Small intestine (tissue), 7 donors: ENCODE measurements at regions not wholly inside any gene's neighbourhood (a gene's known extent, or its start where the extent isn't known, plus 50 kb on each side); places are given as distances from the start of the nearest gene placed in this dataset.

Experiments
- DNase-seq, 2 donors: peaks; one replicate each; pipeline versions ENCODE4 v3.0.0 to v3.0.0-alpha.2; 2013
- FAIRE-seq: peaks from 2 replicates; lab custom pipeline; 2012; peaks lifted over from hg19 to GRCh38; lab: Jason Lieb, UNC
- H3K27ac ChIP-seq, 3 donors: one replicate each; pipeline ENCODE4 v1.5.1; 2013; ENCODE audit warnings: low read length in 2 of 3, mild to moderate bottlenecking in 2 of 3, control low read depth in 1 of 3, inconsistent platforms in 1 of 3, low read depth in 1 of 3, moderate library complexity in 1 of 3
- H3K27me3 ChIP-seq, 3 donors: one replicate each; pipeline ENCODE4 v1.6.1; 2013; ENCODE audit warnings: low read length in 3 of 3, inconsistent platforms in 1 of 3; ENCODE audit not compliant: control insufficient read depth in 3 of 3, insufficient read depth in 3 of 3
- H3K36me3 ChIP-seq, 3 donors: one replicate each; pipeline ENCODE4 v1.6.1; 2013; ENCODE audit warnings: low read length in 3 of 3, inconsistent platforms in 1 of 3, low read depth in 1 of 3, mild to moderate bottlenecking in 1 of 3, moderate library complexity in 1 of 3; ENCODE audit not compliant: control insufficient read depth in 3 of 3, insufficient read depth in 2 of 3
- H3K4me1 ChIP-seq, 3 donors: one replicate each; pipeline ENCODE4 v1.6.1; 2013; ENCODE audit warnings: low read length in 2 of 3, inconsistent platforms in 1 of 3, low read depth in 1 of 3, mild to moderate bottlenecking in 1 of 3, moderate library complexity in 1 of 3; ENCODE audit not compliant: control insufficient read depth in 3 of 3, insufficient read depth in 2 of 3
- H3K4me3 ChIP-seq, 3 donors: one replicate each; pipeline ENCODE4 v1.5.1; 2013; ENCODE audit warnings: low read length in 3 of 3, control low read depth in 1 of 3, inconsistent platforms in 1 of 3, low read depth in 1 of 3, mild to moderate bottlenecking in 1 of 3, moderate library complexity in 1 of 3
- H3K9me3 ChIP-seq, 2 donors: one replicate each; pipeline ENCODE4 v1.6.1; 2013; ENCODE audit warnings: low read depth in 1 of 2, low read length in 1 of 2; ENCODE audit not compliant: control insufficient read depth in 2 of 2, insufficient read depth in 1 of 2
- WGBS, 3 donors: extraction: QIAGEN DNeasy Blood & Tissue Kit; methylation state at CpG; one replicate each; pipeline ENCODE4 v1.1.7; 2013; 5-methylcytosine and 5-hydroxymethylcytosine counted together
- donor health status: healthy with polysubstance abuse.
- donor health status: control.
- donor health status: control.
- donor health status: Bipolar disorder and iron deficiency.
- donor health status: healthy.

- Histone ChIP-seq H3K9me3 (peaks cover 0 to 2% of the 10 kb centered on the region in 2 donors), H3K4me1 (no peaks in the 10 kb centered on the region), H3K4me3 (no peak overlapping the region), H3K27me3 (no peaks in the 10 kb centered on the region), H3K36me3 (no peaks in the 10 kb centered on the region), H3K27ac (no peak overlapping the region)
- no peak for FAIRE-seq
- 70 to 79% (median 77%) methylated on average over 1 of the region's 1 CpG for WGBS, 3 donors
- DNase-seq, result no peak
These were observed 426.6 kb downstream of the NDFIP2 start for GRCh38 chr13:79907527-79907926.

DNA sequence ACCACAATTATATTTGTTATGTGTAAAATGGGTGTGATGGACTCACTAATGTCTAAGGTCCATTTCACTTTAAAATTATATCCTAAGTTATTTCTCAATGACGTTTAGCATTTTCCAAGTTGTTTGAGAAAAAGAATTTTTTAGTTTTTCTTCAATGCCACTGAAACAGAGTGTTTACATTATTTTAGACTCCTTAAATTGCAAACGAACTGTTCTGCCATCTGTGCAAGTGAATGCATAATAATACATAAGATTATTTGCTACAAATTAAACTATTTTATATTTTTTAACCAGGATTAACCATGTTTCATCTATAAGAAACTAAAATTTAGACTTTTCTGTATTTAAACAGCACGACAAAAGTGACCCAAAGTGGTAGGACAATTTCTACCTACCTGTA is 425.4 kb downstream of the NDFIP2 start:
- FAIRE-seq, result no peak

GRCh38 chr13:79905018-79905417 is 424.1 kb downstream of the NDFIP2 start:
- no peak overlapping the region for H3K4me3 ChIP-seq

More for the DNA sequence above, 425.4 kb downstream of the NDFIP2 start:
- peaks cover 0 to 2% of the 10 kb centered on the region in 2 donors for H3K9me3 ChIP-seq
- H3K27ac ChIP-seq, result no peak overlapping the region
- no peak for DNase-seq
- no peaks in the 10 kb centered on the region for H3K27me3 ChIP-seq
- WGBS, 3 donors, result 60 to 74% (median 73%) methylated on average over 3 of the region's 3 CpGs
- H3K36me3 ChIP-seq, result no peaks in the 10 kb centered on the region
- no peak overlapping the region for H3K4me3 ChIP-seq
- no peaks in the 10 kb centered on the region for H3K4me1 ChIP-seq

DNA sequence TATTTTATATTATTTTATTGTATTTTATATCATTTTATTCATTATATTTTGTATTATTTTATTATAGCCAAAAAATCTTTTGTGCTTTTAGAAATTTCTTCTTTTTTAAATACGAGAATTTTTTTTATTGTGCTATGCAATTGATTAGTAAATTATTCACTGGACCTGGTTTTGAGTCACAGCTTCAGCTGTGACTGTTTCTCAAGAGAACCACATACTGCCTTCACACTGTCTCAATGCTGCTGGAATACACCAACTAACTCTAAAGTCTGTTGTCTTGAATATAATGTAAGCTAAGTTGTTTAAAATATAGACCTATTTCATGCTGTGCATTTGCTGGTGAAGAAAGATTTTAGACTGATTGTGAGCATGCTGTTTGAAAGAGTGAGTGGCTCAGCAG is 423.6 kb downstream of the NDFIP2 start:
- 55 to 87% (median 61%) methylated on average over 1 of the region's 1 CpG for WGBS, 3 donors
- FAIRE-seq, result no peak
- no peaks in the 10 kb centered on the region for H3K27me3 ChIP-seq

More at GRCh38 chr13:79905018-79905417, 424.1 kb downstream of the NDFIP2 start:
- no peak for FAIRE-seq
- Histone ChIP-seq H3K4me1 (no peaks in the 10 kb centered on the region), H3K9me3 (peaks cover 0 to 2% of the 10 kb centered on the region in 2 donors), H3K27ac (no peak overlapping the region), H3K36me3 (no peaks in the 10 kb centered on the region), H3K27me3 (no peaks in the 10 kb centered on the region)
- no peak for DNase-seq
- WGBS, 3 donors, result 32 to 64% (median 52%) methylated on average over 2 of the region's 2 CpGs

DNA sequence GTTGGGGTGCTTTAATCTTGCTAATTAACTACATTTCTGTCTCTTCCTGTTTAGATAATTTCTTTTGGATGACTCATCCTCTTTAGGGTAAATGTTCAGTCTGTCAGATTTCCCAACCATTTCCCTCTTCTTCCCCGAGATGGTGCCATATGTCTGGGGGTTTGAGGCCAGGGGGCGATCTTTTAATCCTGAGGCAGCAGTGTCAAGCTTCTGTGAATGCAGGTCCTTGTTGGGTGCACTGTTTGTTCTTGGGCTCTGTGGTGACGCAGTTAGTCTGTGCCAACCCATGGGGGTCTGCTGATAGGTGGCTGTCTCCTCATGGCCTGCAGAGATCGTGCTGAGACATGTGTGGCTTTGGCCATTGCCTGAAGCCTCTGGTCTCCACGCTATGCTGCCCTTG is 420.4 kb downstream of the NDFIP2 start:
- FAIRE-seq, result no peak
- H3K4me3 ChIP-seq, result no peak overlapping the region
- H3K36me3 ChIP-seq, result no peaks in the 10 kb centered on the region
- WGBS, 3 donors, result 76 to 90% (median 84%) methylated on average over 5 of the region's 5 CpGs
- no peaks in the 10 kb centered on the region for H3K27me3 ChIP-seq
- H3K9me3 ChIP-seq, result no peaks in the 10 kb centered on the region
- H3K4me1 ChIP-seq, result no peaks in the 10 kb centered on the region
- no peak overlapping the region for H3K27ac ChIP-seq
- DNase-seq, result no peak

More for the DNA sequence above, 423.6 kb downstream of the NDFIP2 start:
- H3K9me3 ChIP-seq, result peaks cover 0 to 2% of the 10 kb centered on the region in 2 donors
- no peak overlapping the region for H3K4me3 ChIP-seq
- H3K27ac ChIP-seq, result no peak overlapping the region
- no peaks in the 10 kb centered on the region for H3K4me1 ChIP-seq
- DNase-seq, result no peak
- no peaks in the 10 kb centered on the region for H3K36me3 ChIP-seq

DNA sequence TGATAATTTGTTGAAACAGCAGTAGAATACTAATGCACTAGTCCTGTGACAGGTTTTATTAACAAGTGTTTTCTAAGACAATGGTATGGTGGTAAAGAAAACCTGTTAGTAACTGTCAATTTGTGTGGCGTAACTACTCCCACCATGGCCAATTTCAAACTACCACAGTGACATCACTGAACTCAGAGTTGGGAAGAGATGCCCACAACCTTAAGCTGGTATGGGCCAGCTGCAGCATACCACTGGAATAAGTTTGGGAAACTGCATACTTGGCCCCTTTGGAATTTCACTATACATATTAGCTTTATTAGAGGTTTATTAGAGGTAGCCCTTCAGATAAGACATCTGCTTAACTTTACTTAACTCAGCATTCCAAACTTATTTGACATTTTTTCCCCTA is 419.4 kb downstream of the NDFIP2 start:
- DNase-seq (no peak), FAIRE-seq (no peak)
- Histone ChIP-seq H3K27ac (no peak overlapping the region), H3K36me3 (no peaks in the 10 kb centered on the region), H3K4me3 (no peak overlapping the region), H3K27me3 (no peaks in the 10 kb centered on the region), H3K9me3 (peaks cover 0 to 3% of the 10 kb centered on the region in 2 donors), H3K4me1 (no peaks in the 10 kb centered on the region)
- WGBS, 3 donors, result 93 to 100% (median 100%) methylated on average over 1 of the region's 1 CpG

DNA sequence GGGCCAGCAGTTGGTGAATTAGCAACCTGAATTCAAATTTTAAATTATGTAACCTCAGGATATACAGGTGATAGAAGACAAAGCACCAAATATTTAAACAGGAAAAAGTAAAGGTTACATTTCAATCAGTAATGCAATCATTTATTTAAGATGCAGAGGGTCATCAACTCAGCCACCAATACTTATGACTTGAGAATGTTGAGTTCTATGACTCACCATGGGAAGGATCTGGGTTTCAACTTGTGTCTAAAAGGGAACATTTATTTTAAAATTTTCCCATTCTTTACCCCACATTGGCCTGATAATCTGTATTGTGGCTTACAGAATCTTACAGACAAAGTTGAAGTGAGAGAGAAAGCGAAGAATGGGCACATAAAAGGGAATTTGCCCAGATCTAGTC is 418.0 kb downstream of the NDFIP2 start:
- FAIRE-seq (no peak), DNase-seq (no peak)
- WGBS, 3 donors, result 89 to 97% (median 89%) methylated on average over 1 of the region's 1 CpG
- peaks cover 0 to 3% of the 10 kb centered on the region in 2 donors for H3K9me3 ChIP-seq
- H3K27me3 ChIP-seq, result no peaks in the 10 kb centered on the region
- H3K4me1 ChIP-seq, result no peaks in the 10 kb centered on the region
- no peak overlapping the region for H3K4me3 ChIP-seq
- H3K27ac ChIP-seq, result no peak overlapping the region
- H3K36me3 ChIP-seq, result no peaks in the 10 kb centered on the region

- Histone ChIP-seq H3K4me1 (no peaks in the 10 kb centered on the region), H3K4me3 (no peak overlapping the region), H3K27ac (no peak overlapping the region), H3K36me3 (no peaks in the 10 kb centered on the region), H3K27me3 (no peaks in the 10 kb centered on the region), H3K9me3 (peaks cover 0 to 3% of the 10 kb centered on the region in 2 donors)
- WGBS, 3 donors, result 85 to 87% (median 86%) methylated on average over 2 of the region's 2 CpGs
- FAIRE-seq (no peak), DNase-seq (no peak)
These were observed 417.4 kb downstream of the NDFIP2 start for GRCh38 chr13:79898202-79898826.

- Histone ChIP-seq H3K9me3 (peaks cover 0 to 3% of the 10 kb centered on the region in 2 donors), H3K27ac (no peak overlapping the region), H3K4me3 (no peak overlapping the region), H3K27me3 (no peaks in the 10 kb centered on the region), H3K36me3 (no peaks in the 10 kb centered on the region), H3K4me1 (no peaks in the 10 kb centered on the region)
- FAIRE-seq (no peak), DNase-seq (no peak)
- 86 to 92% (median 89%) methylated on average over 2 of the region's 2 CpGs for WGBS, 3 donors
These were observed 415.9 kb downstream of the NDFIP2 start for GRCh38 chr13:79896851-79897250.
